Peyer's patch (tissue), 4 donors: ENCODE measurements at regions not wholly inside any gene's neighbourhood (a gene's known extent, or its start where the extent isn't known, plus 50 kb on each side); places are given as distances from the start of the nearest gene placed in this dataset.

Experiments
- POLR2A ChIP-seq, 2 donors: fragments of 450-650 bp; IDR thresholded peaks; one replicate each; pipeline ENCODE4 v1.5.1; 2017; ENCODE audit warnings: antibody characterized with exemption in 2 of 2, mild to moderate bottlenecking in 2 of 2, moderate library complexity in 2 of 2
- TF ChIP-seq, protein P1 (sequence below), 6 experiments: fragments of 450-650 bp in 4 of 6; fragments of 200-600 bp in 2 of 6; sonication (generic) in 1 of 6; IDR thresholded peaks; one replicate each; pipeline ENCODE4 v1.5.1; 2017 to 2019; ENCODE audit warnings: antibody characterized with exemption in 6 of 6, mild to moderate bottlenecking in 3 of 6, moderate library complexity in 1 of 6

DNA sequence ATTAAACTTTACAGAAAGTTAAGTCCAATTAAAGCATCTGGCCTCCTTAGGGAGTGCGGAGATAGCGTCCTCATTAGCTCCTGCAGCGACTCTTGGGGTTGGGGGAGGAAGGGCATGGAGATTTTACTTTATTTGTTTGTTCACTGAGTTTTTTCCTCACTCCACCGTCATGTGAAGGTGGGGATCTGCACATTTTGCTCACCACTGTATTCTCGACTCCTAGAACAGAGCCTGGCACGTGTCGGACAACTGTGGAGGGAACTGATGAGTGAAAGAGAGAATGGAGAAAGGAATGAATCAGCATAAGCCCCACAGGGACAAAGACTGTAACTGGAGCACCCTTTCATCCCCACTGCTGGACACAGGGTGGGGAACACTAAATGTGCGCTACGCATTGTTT, 205.1 kb upstream of the TSHZ3 start:
- TF ChIP-seq, protein P1, sequence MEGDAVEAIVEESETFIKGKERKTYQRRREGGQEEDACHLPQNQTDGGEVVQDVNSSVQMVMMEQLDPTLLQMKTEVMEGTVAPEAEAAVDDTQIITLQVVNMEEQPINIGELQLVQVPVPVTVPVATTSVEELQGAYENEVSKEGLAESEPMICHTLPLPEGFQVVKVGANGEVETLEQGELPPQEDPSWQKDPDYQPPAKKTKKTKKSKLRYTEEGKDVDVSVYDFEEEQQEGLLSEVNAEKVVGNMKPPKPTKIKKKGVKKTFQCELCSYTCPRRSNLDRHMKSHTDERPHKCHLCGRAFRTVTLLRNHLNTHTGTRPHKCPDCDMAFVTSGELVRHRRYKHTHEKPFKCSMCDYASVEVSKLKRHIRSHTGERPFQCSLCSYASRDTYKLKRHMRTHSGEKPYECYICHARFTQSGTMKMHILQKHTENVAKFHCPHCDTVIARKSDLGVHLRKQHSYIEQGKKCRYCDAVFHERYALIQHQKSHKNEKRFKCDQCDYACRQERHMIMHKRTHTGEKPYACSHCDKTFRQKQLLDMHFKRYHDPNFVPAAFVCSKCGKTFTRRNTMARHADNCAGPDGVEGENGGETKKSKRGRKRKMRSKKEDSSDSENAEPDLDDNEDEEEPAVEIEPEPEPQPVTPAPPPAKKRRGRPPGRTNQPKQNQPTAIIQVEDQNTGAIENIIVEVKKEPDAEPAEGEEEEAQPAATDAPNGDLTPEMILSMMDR (IDR thresholded peaks at IDR 0.05), result no peak
- TF ChIP-seq POLR2A (IDR thresholded peaks at IDR 0.05), result no peak
